A549 (cell line): ENCODE measurements at regions not wholly inside any gene's neighbourhood (a gene's known extent, or its start where the extent isn't known, plus 50 kb on each side); places are given as distances from the start of the nearest gene placed in this dataset.

Experiments used
- CBX2 ChIP-seq: fragments of 200-600 bp; sonication (generic); IDR thresholded peaks from 2 replicates; pipeline ENCODE4 v1.6.1; 2016; ENCODE audit warnings: low read depth, mild to moderate bottlenecking, borderline replicate concordance
- CTCF ChIP-seq: fragments of >200 bp; sonication (Bioruptor Twin); formaldehyde crosslinking; IDR thresholded peaks from 3 replicates; pipeline ENCODE4 v1.5.1; 2016
- JUNB ChIP-seq: fragments of >200 bp; sonication (Bioruptor Twin); formaldehyde crosslinking; IDR thresholded peaks from 2 replicates; pipeline ENCODE4 v1.6.1; 2016
- NFE2L2 ChIP-seq: fragments of 150-350 bp; conservative IDR thresholded peaks from 2 replicates; pipeline ENCODE4 v1.6.1; 2014; ENCODE audit warnings: low read length
- POLR2A ChIP-seq: IDR thresholded peaks from 2 replicates; pipeline ENCODE4 v1.6.1; 2012; ENCODE audit warnings: mild to moderate bottlenecking, low read length
- RAD21 ChIP-seq, 2 experiments: fragments of >200 bp in 1 of 2; sonication (Bioruptor Twin) in 1 of 2; formaldehyde crosslinking in 1 of 2; IDR thresholded peaks in 1 of 2; conservative IDR thresholded peaks in 1 of 2; 2 replicates in 1 of 2; 3 replicates in 1 of 2; pipeline ENCODE4 v1.6.1; 2012 to 2018; ENCODE audit warnings: inconsistent platforms in 1 of 2
- TP53 ChIP-seq: fragments of 250-450 bp; sonication (Bioruptor Pico); IDR thresholded peaks from 2 replicates; pipeline ENCODE4 v1.5.0; 2021; ENCODE audit warnings: mild to moderate bottlenecking, moderate library complexity
- ZSCAN20 ChIP-seq: fragments of 250-450 bp; sonication (Bioruptor Pico); IDR thresholded peaks from 2 replicates; pipeline ENCODE4 v1.8.0; 2022; ENCODE audit warnings: mild to moderate bottlenecking, moderate library complexity

GRCh38 chrX:34279866-34280560 lies 147.9 kb upstream of the FAM47A start:
- TF ChIP-seq CTCF (no peak), CBX2 (no peak), POLR2A (no peak), TP53 (CRISPR knock-in tag) (no peak), ZSCAN20 (no peak), JUNB (no peak), NFE2L2 (no peak), RAD21 (conservative IDR thresholded peaks at IDR 0.05 in 1 of 2, IDR thresholded peaks at IDR 0.05 in 1 of 2) (no peak)
